ENCODE measurements at regions not wholly inside any gene's neighbourhood (a gene's known extent, or its start where the extent isn't known, plus 50 kb on each side); places are given as distances from the start of the nearest gene placed in this dataset.

- Histone ChIP-seq H3K9me2 (ENCODE audit: insufficient read depth, low read length) (no peaks in the 10 kb centered on the region), H3K27me3 (ENCODE audit: insufficient read depth, low read depth, low read length) (no peaks in the 10 kb centered on the region), H3K9me3 (ENCODE audit: low read length) (no peaks in the 10 kb centered on the region), H3K4me3 (ENCODE audit: low read length) (no peak overlapping the region), H3K9ac (ENCODE audit: low read length) (no peak overlapping the region), H3K4me2 (ENCODE audit: low read length) (no peak overlapping the region), H3K36me3 (ENCODE audit: insufficient read depth, low read length) (no peaks in the 10 kb centered on the region), H3K79me2 (replicated peaks; ENCODE audit: insufficient read depth, low read length) (no peaks in the 10 kb centered on the region), H2AFZ (ENCODE audit: low read depth, low read length) (no peak overlapping the region), H3F3A (ENCODE audit: insufficient read depth, low read length, poor library complexity, severe bottlenecking) (no peaks in the 10 kb centered on the region), H4K20me1 (ENCODE audit: insufficient read depth) (no peaks in the 10 kb centered on the region), H3K27ac (ENCODE audit: low read length) (no peak overlapping the region)
- no peak for TF ChIP-seq EZH2 (IDR thresholded peaks at IDR 0.05; ENCODE audit: borderline replicate concordance, insufficient read depth, low read length, poor library complexity, severe bottlenecking)
- no peak for TF ChIP-seq TAF1 (IDR thresholded peaks at IDR 0.05; ENCODE audit: low read depth)
- TF ChIP-seq RAD21 (conservative IDR thresholded peaks at IDR 0.05) = no peak
Observed at GRCh38 chr9:134591082-134591571, 50.5 kb upstream of the COL5A1 start.

GRCh38 chr9:134591573-134591981 lies 50.0 kb upstream of the COL5A1 start:
- Histone ChIP-seq H3K9me2 (ENCODE audit: insufficient read depth, low read length) (no peaks in the 10 kb centered on the region), H3K4me3 (ENCODE audit: low read length) (no peak overlapping the region), H3K9ac (ENCODE audit: low read length) (no peak overlapping the region), H3K9me3 (ENCODE audit: low read length) (no peaks in the 10 kb centered on the region), H3F3A (ENCODE audit: insufficient read depth, low read length, poor library complexity, severe bottlenecking) (no peaks in the 10 kb centered on the region), H3K79me2 (replicated peaks; ENCODE audit: insufficient read depth, low read length) (no peaks in the 10 kb centered on the region), H3K36me3 (ENCODE audit: insufficient read depth, low read length) (no peaks in the 10 kb centered on the region), H2AFZ (ENCODE audit: low read depth, low read length) (no peak overlapping the region), H3K27me3 (ENCODE audit: insufficient read depth, low read depth, low read length) (no peaks in the 10 kb centered on the region), H4K20me1 (ENCODE audit: insufficient read depth) (no peaks in the 10 kb centered on the region), H3K27ac (ENCODE audit: low read length) (no peak overlapping the region), H3K4me2 (ENCODE audit: low read length) (no peak overlapping the region)
- no peak for TF ChIP-seq REST (IDR thresholded peaks at IDR 0.05; ENCODE audit: borderline replicate concordance)
- TF ChIP-seq MXI1 (conservative IDR thresholded peaks at IDR 0.05; ENCODE audit: poor library complexity, severe bottlenecking) = no peak
- TF ChIP-seq CTCF (IDR thresholded peaks at IDR 0.05; ENCODE audit: poor library complexity, severe bottlenecking) = no peak
- no peak for TF ChIP-seq POLR2AphosphoS5 (IDR thresholded peaks at IDR 0.05)
- no peak for TF ChIP-seq EZH2 (IDR thresholded peaks at IDR 0.05; ENCODE audit: borderline replicate concordance, insufficient read depth, low read length, poor library complexity, severe bottlenecking)
- TF ChIP-seq SMC3 (conservative IDR thresholded peaks at IDR 0.05; ENCODE audit: poor library complexity) = no peak
- no peak for TF ChIP-seq EP300 (conservative IDR thresholded peaks at IDR 0.05; ENCODE audit: poor library complexity, severe bottlenecking)
- TF ChIP-seq TAF1 (IDR thresholded peaks at IDR 0.05; ENCODE audit: low read depth) = no peak
